ENCODE measurements at regions not wholly inside any gene's neighbourhood (a gene's known extent, or its start where the extent isn't known, plus 50 kb on each side); places are given as distances from the start of the nearest gene placed in this dataset.
A peak's percentile ranks its signal among the peaks of the same experiment; 100 is the strongest.
"Not testable (repeated sequence)": the region's sequence is repeated elsewhere in the genome, so short reads cannot be mapped to it uniquely, and the experiment has no call there.

DNA sequence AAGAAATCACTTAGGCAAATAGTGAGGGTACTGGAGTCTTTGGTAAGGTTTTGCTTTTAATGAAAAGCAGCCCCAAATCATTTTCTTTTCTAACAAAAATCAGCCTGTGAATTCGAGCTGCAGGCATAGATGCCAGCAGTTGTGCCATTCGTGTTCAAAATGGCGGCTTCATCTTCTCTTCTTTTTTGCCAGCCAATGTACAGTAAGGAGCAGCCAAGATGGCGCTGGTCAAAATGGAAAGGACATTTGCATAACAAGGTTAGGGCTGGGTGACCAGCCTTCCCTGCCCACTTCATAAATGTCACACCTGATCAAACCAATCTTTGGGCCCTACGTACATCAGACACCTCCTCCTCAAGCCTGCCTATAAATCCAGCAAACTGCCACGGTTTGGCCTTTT is 100.2 kb upstream of the RGS1 start:
- no peak for DNase-seq
- no peak for ATAC-seq
- intact Hi-C loops (cut with DNase I), result loop anchor here in 1 of 2 donors (5.0 kb wide), 2 partner anchors 132 to 542 kb away; no protein-coding TSS in a partner anchor

- DNase-seq (no peak), ATAC-seq (peak; percentile 42 to 70)
- intact Hi-C loops (cut with DNase I), result loop anchor here in 1 of 2 donors (5.0 kb wide), 2 partner anchors 131 to 541 kb away; no protein-coding TSS in a partner anchor
These were observed 99.6 kb upstream of the RGS1 start for GRCh38 chr1:192475970-192476369.

DNA sequence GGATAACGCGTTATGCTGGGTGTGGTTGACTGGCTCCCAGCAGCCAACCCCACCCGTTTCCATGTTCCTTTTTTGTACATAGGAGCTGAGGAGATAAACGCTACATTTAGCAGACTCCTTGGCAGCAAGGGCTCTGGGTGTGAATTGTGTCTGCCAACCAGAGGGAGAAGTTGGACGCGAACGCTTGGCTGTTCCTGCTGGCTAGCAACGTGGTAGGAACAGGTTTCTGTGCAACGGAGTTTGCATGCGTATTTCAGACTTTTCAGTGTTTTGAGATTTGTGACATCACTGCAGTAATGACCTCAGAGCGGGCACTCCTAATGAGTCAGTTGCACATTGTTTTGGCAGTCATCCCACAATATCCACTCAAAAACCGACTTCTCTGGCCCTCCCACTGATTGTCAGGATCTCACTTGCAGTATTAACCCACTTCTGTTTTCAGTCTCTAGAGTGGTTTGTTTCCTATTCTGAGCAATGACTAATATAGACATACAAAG is 98.7 kb upstream of the RGS1 start:
- ATAC-seq (peak; percentile 89 to 93), DNase-seq (peak; percentile 59)
- intact Hi-C loops (cut with DNase I), result loop anchor here in 1 of 2 donors (5.0 kb wide), 2 partner anchors 130 to 540 kb away; no protein-coding TSS in a partner anchor

DNA sequence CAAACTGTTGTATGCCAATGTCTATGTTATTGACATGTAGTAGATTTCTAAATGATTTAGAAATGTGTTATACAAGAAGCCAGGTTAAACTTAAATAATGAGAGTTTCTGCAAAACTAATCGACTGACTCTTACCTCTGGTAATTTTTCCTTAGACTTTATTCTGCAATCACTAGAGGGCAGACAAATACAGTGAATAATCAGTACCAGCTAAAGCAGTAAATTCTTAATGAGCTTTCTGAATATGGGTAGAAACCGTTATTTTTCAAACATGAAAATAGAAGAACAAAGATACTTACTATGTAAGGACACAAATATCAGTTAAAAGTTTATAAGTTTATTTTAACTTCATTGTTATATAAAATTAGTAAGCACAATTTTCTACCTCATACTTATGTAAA is 97.9 kb upstream of the RGS1 start:
- intact Hi-C loops (cut with DNase I), result loop anchor here in 1 of 2 donors (5.0 kb wide), 2 partner anchors 130 to 540 kb away; no protein-coding TSS in a partner anchor
- peak; percentile 76 to 77 for ATAC-seq

DNA sequence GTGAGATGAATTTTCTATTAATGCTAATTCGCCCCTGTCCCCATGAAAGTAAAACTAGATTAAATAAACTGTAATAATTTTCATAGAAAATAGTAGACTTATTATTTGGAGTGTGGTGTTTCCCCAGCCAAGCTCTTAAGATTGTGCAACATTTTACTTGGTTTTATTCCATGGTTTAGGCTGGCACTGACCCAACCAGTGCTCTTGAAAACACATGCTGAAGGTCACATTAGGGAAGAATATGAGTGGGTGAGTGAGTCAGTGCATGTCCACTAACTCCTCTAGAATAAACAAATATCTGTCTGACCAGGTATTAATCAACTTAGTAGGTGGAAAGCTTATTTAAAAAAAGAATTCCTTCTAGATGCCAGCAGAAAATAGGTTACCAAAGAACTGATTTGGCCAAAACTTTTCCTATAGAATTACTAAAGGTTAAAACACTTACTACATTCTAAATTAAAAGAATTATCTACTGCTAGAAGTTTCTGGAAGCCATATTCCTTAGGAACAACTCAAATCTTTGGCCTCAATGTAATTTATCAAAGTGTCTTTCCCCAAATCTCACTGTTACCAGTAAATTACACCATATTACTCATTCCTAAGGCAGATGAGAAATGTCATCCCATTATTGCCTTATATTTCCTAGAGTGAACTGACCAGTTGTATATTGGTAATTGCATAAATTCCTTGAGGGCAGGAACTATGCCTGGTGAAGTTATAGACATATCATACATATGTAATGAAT is 89.7 kb upstream of the RGS1 start:
- intact Hi-C loops (cut with DNase I), result loop anchor here in 1 of 2 donors (10.0 kb wide), 1 partner anchor 119 kb away; no protein-coding TSS in a partner anchor
- peak; percentile 95 to 97 for ATAC-seq
- DNase-seq, result peak; percentile 71

More for the DNA sequence above, 97.9 kb upstream of the RGS1 start:
- DNase-seq, result no peak

DNA sequence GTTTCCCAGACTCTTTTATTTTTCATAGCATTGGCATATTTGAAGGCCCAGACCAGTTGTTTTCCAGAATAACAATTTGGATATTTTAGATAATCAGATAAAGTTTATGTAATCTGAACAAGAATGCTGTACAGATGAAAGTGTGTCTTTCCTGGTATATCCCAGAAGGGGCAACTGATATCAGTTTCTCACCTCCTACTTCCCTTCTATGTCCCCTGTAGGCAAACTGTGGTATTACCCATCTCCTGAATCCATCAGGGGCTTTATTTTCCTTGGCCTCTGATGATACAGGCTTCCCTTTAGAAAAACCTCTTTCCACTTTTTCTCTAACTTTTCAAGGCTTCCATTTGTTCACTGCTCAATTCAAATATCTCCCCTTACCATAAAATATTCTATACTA is 87.5 kb upstream of the RGS1 start:
- intact Hi-C loops (cut with DNase I), result loop anchor here in 1 of 2 donors (10.0 kb wide), 1 partner anchor 117 kb away; no protein-coding TSS in a partner anchor
- DNase-seq, result no peak
- no peak for ATAC-seq

- intact Hi-C loops (cut with DNase I), result loop anchor here in 1 of 2 donors (10.0 kb wide), 1 partner anchor 116 kb away; no protein-coding TSS in a partner anchor
- no peak for ATAC-seq
- DNase-seq, result no peak
These were observed 86.5 kb upstream of the RGS1 start for GRCh38 chr1:192489047-192489446.

GRCh38 chr1:192489748-192490147 is 85.8 kb upstream of the RGS1 start:
- intact Hi-C loops (cut with DNase I), result loop anchor here in 1 of 2 donors (10.0 kb wide), 1 partner anchor 115 kb away; no protein-coding TSS in a partner anchor
- ATAC-seq (peak; percentile 75 to 93), DNase-seq (peak; percentile 51)

DNA sequence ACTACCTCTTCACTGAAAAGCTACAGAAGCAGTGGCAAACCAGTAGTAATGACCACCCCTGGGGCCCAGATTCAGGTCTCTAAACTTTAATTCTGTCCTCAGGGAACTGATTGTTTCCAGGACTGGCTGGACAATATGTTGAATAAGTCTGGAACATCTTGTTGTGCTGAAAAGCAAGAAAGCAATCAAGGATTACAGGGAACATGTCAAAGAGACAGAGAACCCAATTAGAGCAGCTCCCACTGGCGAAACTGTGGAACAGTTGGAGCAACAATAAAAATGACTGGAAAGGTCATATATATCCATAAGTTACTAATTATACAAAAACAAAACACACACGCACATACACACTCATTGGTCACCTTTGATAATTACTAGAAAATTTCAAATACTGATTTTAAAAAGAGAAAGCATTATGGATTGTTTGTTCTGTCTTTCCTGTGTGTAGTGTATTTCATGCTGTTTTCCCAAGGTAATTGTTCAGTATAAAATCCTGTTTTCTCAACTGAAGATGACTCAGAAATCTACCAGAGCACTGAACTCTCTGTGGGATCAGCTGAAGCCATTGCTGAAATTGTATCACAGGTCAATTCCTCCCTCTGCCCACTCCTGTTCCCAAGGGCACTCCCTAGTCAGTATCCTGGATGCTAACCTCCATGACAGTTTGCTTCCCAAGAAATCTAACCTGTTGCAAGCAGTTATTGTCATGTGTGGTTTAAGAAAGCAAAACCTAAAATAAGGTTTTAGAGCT is 83.6 kb upstream of the RGS1 start:
- ATAC-seq (no peak), DNase-seq (no peak)
- intact Hi-C loops (cut with DNase I), result no loop called here

DNA sequence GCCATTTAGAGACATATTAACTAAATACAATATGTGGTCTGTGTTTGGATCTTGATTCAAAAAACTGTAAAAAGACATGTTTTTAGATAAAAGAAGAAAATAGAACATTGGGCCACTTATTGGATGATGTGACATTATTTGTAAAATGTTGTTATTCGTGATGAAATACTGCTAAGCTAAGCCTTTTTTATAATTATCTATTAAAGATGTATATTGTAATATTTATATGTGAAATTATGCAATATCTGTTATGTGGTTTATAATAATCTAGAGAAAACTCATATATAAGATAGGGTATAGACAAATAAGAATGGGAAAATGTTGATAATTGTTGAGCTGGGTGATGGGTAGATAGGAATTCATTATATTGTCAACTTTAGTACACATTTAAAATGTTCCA is 82.0 kb upstream of the RGS1 start:
- no peak for DNase-seq
- intact Hi-C loops (cut with DNase I), result no loop called here
- ATAC-seq, result no peak

- intact Hi-C loops (cut with DNase I), result no loop called here
These were observed 79.1 kb upstream of the RGS1 start for GRCh38 chr1:192496369-192497056.

DNA sequence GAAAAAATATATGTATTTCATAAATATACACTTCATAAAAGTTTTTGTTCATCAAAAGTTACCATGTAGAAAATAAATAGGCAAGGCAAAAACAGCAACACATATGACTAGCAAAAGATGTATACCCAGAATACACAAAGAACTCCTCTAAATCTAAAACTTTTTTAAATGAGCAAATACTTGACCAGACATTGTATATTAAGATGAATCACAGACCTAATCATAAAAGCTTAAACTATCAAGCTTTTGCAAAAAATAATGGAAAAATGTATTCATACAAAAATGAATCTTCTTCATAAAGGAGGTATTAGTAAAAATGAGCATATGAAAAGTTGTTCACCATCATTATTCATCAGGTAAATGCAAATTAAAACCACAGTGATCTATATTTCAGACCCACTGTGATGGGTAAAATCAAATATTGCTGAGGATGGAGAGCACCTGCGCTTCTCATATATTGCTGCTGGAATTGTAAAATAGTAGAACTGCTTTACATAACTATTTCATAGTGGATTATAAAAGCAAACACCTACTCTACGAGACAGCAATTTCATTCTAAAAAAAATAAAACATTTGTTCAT is 78.3 kb upstream of the RGS1 start:
- DNase-seq (no peak), ATAC-seq (no peak)
- intact Hi-C loops (cut with DNase I), result no loop called here

More at GRCh38 chr1:192496369-192497056, 79.1 kb upstream of the RGS1 start:
- no peak for ATAC-seq
- no peak for DNase-seq

DNA sequence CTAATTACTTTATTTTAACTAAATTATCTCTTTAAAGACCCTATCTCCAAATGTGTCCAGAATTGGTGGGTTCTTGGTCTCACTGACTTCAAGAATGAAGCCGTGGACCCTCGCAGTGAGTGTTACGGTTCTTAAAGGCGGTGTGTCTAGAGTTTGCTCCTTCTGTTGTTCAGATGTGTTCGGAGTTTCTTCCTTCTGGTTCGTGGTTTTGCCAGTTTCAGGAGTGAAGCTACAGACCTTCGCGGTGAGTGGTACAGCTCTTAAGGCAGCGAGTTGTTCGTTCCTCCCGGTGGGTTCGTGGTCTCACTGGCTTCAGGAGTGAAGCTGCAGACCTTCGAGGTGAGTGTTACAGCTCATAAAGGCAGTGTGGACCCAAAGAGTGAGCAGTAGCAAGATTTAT is 77.5 kb upstream of the RGS1 start:
- DNase-seq, result not testable (repeated sequence)

GRCh38 chr1:192499061-192499581 is 76.5 kb upstream of the RGS1 start:
- intact Hi-C loops (cut with DNase I); ATAC-seq: not testable (repeated sequence)

More for the DNA sequence above, 77.5 kb upstream of the RGS1 start:
- ATAC-seq; intact Hi-C loops (cut with DNase I): not testable (repeated sequence)

DNA sequence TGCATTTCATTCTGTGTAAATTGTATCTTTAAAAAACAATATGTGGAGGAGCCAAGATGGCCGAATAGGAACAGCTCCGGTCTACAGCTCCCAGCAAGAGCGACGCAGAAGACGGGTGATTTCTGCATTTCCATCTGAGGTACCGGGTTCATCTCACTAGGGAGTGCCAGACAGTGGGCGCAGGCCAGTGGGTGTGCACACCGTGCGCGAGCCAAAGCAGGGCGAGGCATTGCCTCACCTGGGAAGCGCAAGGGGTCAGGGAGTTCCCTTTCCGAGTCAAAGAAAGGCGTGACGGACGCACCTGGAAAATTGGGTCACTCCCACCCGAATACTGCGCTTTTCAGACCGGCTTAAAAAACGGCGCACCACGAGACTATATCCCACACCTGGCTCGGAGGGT is 75.0 kb upstream of the RGS1 start:
- ATAC-seq; DNase-seq; intact Hi-C loops (cut with DNase I): not testable (repeated sequence)

More at GRCh38 chr1:192499061-192499581, 76.5 kb upstream of the RGS1 start:
- not testable (repeated sequence) for DNase-seq

- DNase-seq (no peak), ATAC-seq (no peak)
- intact Hi-C loops (cut with DNase I), result no loop called here
These were observed 68.8 kb upstream of the RGS1 start for GRCh38 chr1:192506741-192507155.

- ATAC-seq (peak in 1 of 2 donors; percentile 73), DNase-seq (peak; percentile 21)
- intact Hi-C loops (cut with DNase I), result no loop called here
These were observed 63.0 kb upstream of the RGS1 start for GRCh38 chr1:192512426-192513162.

DNA sequence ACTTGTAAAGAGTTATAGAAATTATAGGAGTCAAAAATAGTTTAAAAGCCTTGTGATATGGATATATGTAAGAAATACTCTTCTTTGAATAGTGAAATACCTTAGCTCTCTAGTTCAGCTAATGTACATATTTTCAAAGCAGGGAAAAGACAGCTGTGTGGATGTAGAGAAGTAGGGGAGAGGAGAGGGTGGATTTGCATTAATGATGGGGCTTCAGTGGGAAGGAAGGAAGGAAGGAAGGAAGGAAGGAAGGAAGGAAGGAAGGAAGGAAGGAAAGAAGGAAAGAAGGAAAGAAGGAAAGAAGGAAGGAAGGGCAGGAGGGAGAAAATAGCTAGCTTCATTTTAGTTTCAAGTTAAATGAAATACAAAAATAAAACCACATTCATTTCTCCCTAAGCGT is 62.4 kb upstream of the RGS1 start:
- intact Hi-C loops (cut with DNase I), result no loop called here
- ATAC-seq (no peak), DNase-seq (no peak)

Data from left cardiac atrium (tissue), 4 donors.